Fibroblast of lung (primary cell): ENCODE measurements at regions not wholly inside any gene's neighbourhood (a gene's known extent, or its start where the extent isn't known, plus 50 kb on each side); places are given as distances from the start of the nearest gene placed in this dataset.

Experiments used
- CTCF ChIP-seq, 2 donors: IDR thresholded peaks in 1 of 2; conservative IDR thresholded peaks in 1 of 2; 1 replicate in 1 of 2; 2 replicates in 1 of 2; pipeline ENCODE4 v1.5.1; 2011 to 2012; ENCODE audit warnings: low read length in 2 of 2, control low read depth in 1 of 2, inconsistent platforms in 1 of 2, low read depth in 1 of 2, mild to moderate bottlenecking in 1 of 2
- EZH2 ChIP-seq: IDR thresholded peaks from 2 replicates; pipeline ENCODE4 v1.5.1; 2012; ENCODE audit warnings: low read length, control low read depth, mild to moderate bottlenecking; ENCODE audit errors: missing control alignments

- TF ChIP-seq CTCF (conservative IDR thresholded peaks at IDR 0.05 in 1 of 2, IDR thresholded peaks at IDR 0.05 in 1 of 2; ENCODE audit: low read depth in 1 of 2, low read length in 2 of 2) (no peak), EZH2 (no peak)
These were observed 420.9 kb downstream of the SHISA9 start for GRCh38 chr16:13322336-13322735.
